GM12878 (cell line): ENCODE measurements at regions not wholly inside any gene's neighbourhood (a gene's known extent, or its start where the extent isn't known, plus 50 kb on each side); places are given as distances from the start of the nearest gene placed in this dataset.

ENCODE experiments used
- ATAC-seq: fragments of 200-7000 bp; cut with Tn5 transposase; 3 replicates; pipeline ENCODE4 v1.9.1; 2020; ENCODE audit warnings: mild to moderate bottlenecking, moderate library complexity
- BruUV-seq: library from RNA; stranded (reverse); fragments of 400-500 nt; replicated peaks from 2 replicates; lab custom pipeline; 2021; lab: Mats Ljungman, UMichigan
- CTCF ChIA-PET: fragments of 300-600 bp; sonication (Branson Sonifier 250); formaldehyde crosslinking; extraction: SDS; loops from one replicate; lab custom pipeline; 2021; ENCODE audit warnings: inconsistent platforms; lab: Yijun Ruan, JAX
- POLR2A ChIA-PET: fragments of 350-600 bp; formaldehyde crosslinking; extraction: SDS; loops from one replicate; lab custom pipeline; 2021; ENCODE audit warnings: inconsistent platforms; lab: Charles Lee
- RAD21 ChIA-PET: fragments of 300-600 bp; sonication (Branson Sonifier 250); formaldehyde crosslinking; loops from one replicate; lab custom pipeline; 2023; ENCODE audit warnings: antibody characterized with exemption; ENCODE audit not compliant: unreplicated experiment; lab: Charles Lee
- SMC1A ChIA-PET: fragments of 300-600 bp; sonication (Branson Sonifier 250); formaldehyde crosslinking; loops from one replicate; lab custom pipeline; 2023; ENCODE audit not compliant: unreplicated experiment, uncharacterized antibody; lab: Charles Lee
- DNase-seq: peaks from one replicate; pipeline ENCODE4 v3.0.0-alpha.2; 2011; ENCODE audit warnings: low read depth, low spot score
- FAIRE-seq: peaks from 3 replicates; lab custom pipeline; 2011; peaks lifted over from hg19 to GRCh38; lab: Jason Lieb, UNC
- H2AFZ ChIP-seq: 2 replicates; pipeline ENCODE4 v1.6.0; 2011; ENCODE audit warnings: low read depth, low read length, control low read depth; ENCODE audit not compliant: control insufficient read depth
- H3K27ac ChIP-seq: 2 replicates; pipeline ENCODE4 v1.5.1; 2011; ENCODE audit warnings: control low read depth; ENCODE audit not compliant: control insufficient read depth, insufficient read depth
- H3K27me3 ChIP-seq, 2 experiments: replicated peaks in 1 of 2; 2 replicates each; pipeline versions ENCODE4 v1.6.0 to v1.6.1; 2011; ENCODE audit warnings: low read length in 1 of 2; ENCODE audit not compliant: control insufficient read depth in 2 of 2, insufficient read depth in 2 of 2
- H3K36me3 ChIP-seq, 2 experiments: 2 replicates each; pipeline ENCODE4 v1.5.1; 2011; ENCODE audit warnings: low read length in 1 of 2; ENCODE audit not compliant: control insufficient read depth in 2 of 2, insufficient read depth in 2 of 2
- H3K4me1 ChIP-seq: 2 replicates; pipeline ENCODE4 v1.6.1; 2011; ENCODE audit warnings: mild to moderate bottlenecking, low read length, moderate library complexity, mixed read lengths; ENCODE audit not compliant: control insufficient read depth, insufficient read depth
- H3K4me2 ChIP-seq: 2 replicates; pipeline ENCODE4 v1.6.0; 2011; ENCODE audit warnings: control low read depth; ENCODE audit not compliant: control insufficient read depth, insufficient read depth
- H3K4me3 ChIP-seq: fragments of 200-600 bp; sonication (generic); 2 replicates; pipeline ENCODE4 v1.5.1; 2016
- H3K79me2 ChIP-seq: 2 replicates; pipeline ENCODE4 v1.6.0; 2011; ENCODE audit warnings: low read length; ENCODE audit not compliant: control insufficient read depth, insufficient read depth
- H3K9ac ChIP-seq: 2 replicates; pipeline ENCODE4 v1.8.0; 2011; ENCODE audit warnings: low read length, control low read depth, mixed read lengths; ENCODE audit not compliant: control insufficient read depth, insufficient read depth
- H3K9me3 ChIP-seq: replicated peaks from 3 replicates; pipeline ENCODE4 v1.5.1; 2011; ENCODE audit warnings: mild to moderate bottlenecking, low read length; ENCODE audit not compliant: control insufficient read depth, insufficient read depth
- H4K20me1 ChIP-seq: 2 replicates; pipeline ENCODE4 v1.6.0; 2011; ENCODE audit not compliant: control insufficient read depth, insufficient read depth
- CHD1 ChIP-seq: IDR thresholded peaks from 2 replicates; pipeline ENCODE4 v1.6.1; 2012; ENCODE audit warnings: low read depth, low read length, improper control_type of control experiment
- NR2C2 ChIP-seq: IDR thresholded peaks from 2 replicates; pipeline ENCODE4 v1.6.1; 2011; ENCODE audit warnings: borderline replicate concordance, low read depth; ENCODE audit not compliant: control insufficient read depth, insufficient read length
- PKNOX1 ChIP-seq: fragments of 450-650 bp; IDR thresholded peaks from 2 replicates; pipeline ENCODE4 v1.6.1; 2016; ENCODE audit warnings: mild to moderate bottlenecking
- POLR2AphosphoS5 ChIP-seq: IDR thresholded peaks from 2 replicates; pipeline ENCODE4 v1.6.1; 2011; ENCODE audit warnings: mild to moderate bottlenecking, low read length, inconsistent platforms
- RAD51 ChIP-seq: fragments of 450-650 bp; IDR thresholded peaks from 2 replicates; pipeline ENCODE4 v1.6.1; 2016; ENCODE audit warnings: moderate library complexity, mild to moderate bottlenecking, inconsistent platforms
- RFX5 ChIP-seq: IDR thresholded peaks from 2 replicates; pipeline ENCODE4 v1.6.1; 2011; ENCODE audit warnings: low read depth, low read length, improper control_type of control experiment
- RUNX3 ChIP-seq: IDR thresholded peaks from 2 replicates; pipeline ENCODE4 v1.6.1; 2012; ENCODE audit warnings: low read length, inconsistent platforms
- SMARCA5 ChIP-seq: fragments of 450-650 bp; IDR thresholded peaks from 2 replicates; pipeline ENCODE4 v1.6.1; 2017; ENCODE audit warnings: mild to moderate bottlenecking
- SP1 ChIP-seq: IDR thresholded peaks from one replicate; pipeline ENCODE4 v1.6.1; 2011; ENCODE audit warnings: low read depth, low read length
- SREBF1 ChIP-seq: IDR thresholded peaks from 2 replicates; pipeline ENCODE4 v1.6.1; 2012; ENCODE audit warnings: mild to moderate bottlenecking, low read length
- SUZ12 ChIP-seq: fragments of 200-600 bp; sonication (generic); IDR thresholded peaks from one replicate; pipeline ENCODE4 v1.6.1; 2018; ENCODE audit warnings: antibody characterized with exemption, mild to moderate bottlenecking; ENCODE audit not compliant: unreplicated experiment
- USF1 ChIP-seq: IDR thresholded peaks from 2 replicates; pipeline ENCODE4 v1.6.1; 2011; ENCODE audit warnings: borderline replicate concordance, low read depth, mild to moderate bottlenecking, moderate library complexity, mixed read lengths, low read length; ENCODE audit not compliant: insufficient read depth; ENCODE audit errors: extremely low read length
- ZNF384 ChIP-seq: IDR thresholded peaks from 2 replicates; pipeline ENCODE4 v1.6.1; 2012; ENCODE audit warnings: low read depth, mild to moderate bottlenecking, low read length, improper control_type of control experiment, borderline replicate concordance
- WGBS: methylation state at CpG from one replicate; pipeline ENCODE4 v1.1.6; 2016; ENCODE audit warnings: low lambda C conversion rate; ENCODE audit not compliant: insufficient replicate concordance, insufficient coverage; ENCODE audit errors: missing lambda C conversion rate; 5-methylcytosine and 5-hydroxymethylcytosine counted together
- in situ Hi-C: fragments of 300-500 bp; cut with MboI; formaldehyde crosslinking; loops from 9 replicates; pipeline ENCODE4 v1.14.3; 2018; ENCODE audit warnings: mixed read lengths
- intact Hi-C: fragments of 100-400 bp; cut with micrococcal nuclease; formaldehyde crosslinking; loops from one replicate; pipeline ENCODE4 v1.14.2; 2022; ENCODE audit not compliant: unreplicated experiment

GRCh38 chr6:10071631-10072220, 343.1 kb downstream of the TFAP2A start:
- FAIRE-seq: no peak
- ATAC-seq: no peak
- Histone ChIP-seq H3K4me2 (no peak overlapping the region), H3K4me1 (no peaks in the 10 kb centered on the region), H3K27ac (no peak overlapping the region), H3K36me3 (no peaks in the 10 kb centered on the region), H3K9me3 (no peaks in the 10 kb centered on the region), H3K4me3 (no peak overlapping the region), H4K20me1 (no peaks in the 10 kb centered on the region), H3K9ac (no peak overlapping the region), H3K79me2 (no peaks in the 10 kb centered on the region), H2AFZ (no peak overlapping the region), H3K27me3 (no peaks in the 10 kb centered on the region)
- TF ChIP-seq RUNX3 (no peak), PKNOX1 (no peak), USF1 (no peak), POLR2AphosphoS5 (no peak), NR2C2 (no peak)
- intact Hi-C loops (no loop called here), in situ Hi-C loops (no loop called here)
- RAD21 ChIA-PET: no interaction called here
- CTCF ChIA-PET: no interaction called here
- WGBS: 36% methylated on average over 5 of the region's 5 CpGs
- POLR2A ChIA-PET: no interaction called here
- SMC1A ChIA-PET: no interaction called here
- BruUV-seq: no TSS peak
- DNase-seq: no peak

GRCh38 chr6:10060004-10060403, 354.9 kb downstream of the TFAP2A start:
- no peak overlapping the region for H2AFZ ChIP-seq
- no peaks in the 10 kb centered on the region for H3K36me3 ChIP-seq
- DNase-seq: no peak
- no peaks in the 10 kb centered on the region for H3K9me3 ChIP-seq
- 12% methylated on average over 2 of the region's 2 CpGs for WGBS
- H3K4me2 ChIP-seq: no peak overlapping the region
- no peak overlapping the region for H3K9ac ChIP-seq
- CTCF ChIA-PET: no interaction called here
- no peaks in the 10 kb centered on the region for H3K4me1 ChIP-seq
- no peak for FAIRE-seq
- no peaks in the 10 kb centered on the region for H3K27me3 ChIP-seq
- no peak for ATAC-seq
- H3K4me3 ChIP-seq: no peak overlapping the region
- no peaks in the 10 kb centered on the region for H3K79me2 ChIP-seq
- POLR2A ChIA-PET: no interaction called here
- intact Hi-C loops (no loop called here), in situ Hi-C loops (no loop called here)
- H4K20me1 ChIP-seq: no peaks in the 10 kb centered on the region
- RAD21 ChIA-PET: no interaction called here
- no TSS peak for BruUV-seq
- SMC1A ChIA-PET: no interaction called here
- TF ChIP-seq SMARCA5 (no peak), RAD51 (no peak), USF1 (no peak), SUZ12 (no peak), CHD1 (no peak), ZNF384 (no peak), SP1 (no peak), SREBF1 (no peak), RFX5 (no peak)
- H3K27ac ChIP-seq: no peak overlapping the region
